ENCODE measurements at regions not wholly inside any gene's neighbourhood (a gene's known extent, or its start where the extent isn't known, plus 50 kb on each side); places are given as distances from the start of the nearest gene placed in this dataset.
"Not testable (repeated sequence)": the region's sequence is repeated elsewhere in the genome, so short reads cannot be mapped to it uniquely, and the experiment has no call there.

- dilution Hi-C loops (cut with MboI; ENCODE audit: extremely low pct_ligation_motif_present, low sequenced_read_pairs): no loop called here
- no peak overlapping the region for H3K9ac ChIP-seq (ENCODE audit: control insufficient read depth, extremely low read depth, insufficient read depth, low read length)
- H3K79me2 ChIP-seq (ENCODE audit: control insufficient read depth, insufficient read depth, low read length): no peaks in the 10 kb centered on the region
- H3K9me1 ChIP-seq (ENCODE audit: control insufficient read depth, extremely low read depth, insufficient read depth, low read length): no peaks in the 10 kb centered on the region
- H3K4me1 ChIP-seq (ENCODE audit: control insufficient read depth, extremely low read depth, insufficient read depth, low read length): no peaks in the 10 kb centered on the region
- H3K27ac ChIP-seq (ENCODE audit: control insufficient read depth, insufficient read depth, low read length): no peak overlapping the region
- no peaks in the 10 kb centered on the region for H4K20me1 ChIP-seq (ENCODE audit: control insufficient read depth, extremely low read depth, insufficient read depth, low read length)
- H3K36me3 ChIP-seq (ENCODE audit: control insufficient read depth in 2 of 2, extremely low read depth in 1 of 2, insufficient read depth in 2 of 2, low read length in 2 of 2): no peaks in the 10 kb centered on the region
- no peak overlapping the region for H3K4me2 ChIP-seq (ENCODE audit: control insufficient read depth, extremely low read depth, insufficient read depth, low read depth, low read length)
- H2AFZ ChIP-seq (ENCODE audit: control insufficient read depth, low read length): no peak overlapping the region
- TF ChIP-seq CTCF (optimal IDR thresholded peaks at IDR 0.05 in 1 of 3, IDR thresholded peaks at IDR 0.05 in 1 of 3, conservative IDR thresholded peaks at IDR 0.05 in 1 of 3; ENCODE audit: extremely low read depth in 1 of 3, insufficient read depth in 2 of 3, low read length in 3 of 3) (no peak), EZH2 (IDR thresholded peaks at IDR 0.05; ENCODE audit: low read length) (no peak)
- H3K27me3 ChIP-seq (ENCODE audit: control insufficient read depth, extremely low read depth, insufficient read depth, low read length): no peaks in the 10 kb centered on the region
- DNase-seq (ENCODE audit: low read depth, low spot score) (no peak), FAIRE-seq (no peak)
- H3K4me3 ChIP-seq (ENCODE audit: control insufficient read depth in 2 of 3, extremely low read depth in 1 of 3, insufficient read depth in 2 of 3, low read depth in 1 of 3, low read length in 3 of 3): no peak overlapping the region
- peaks cover 4% of the 10 kb centered on the region for H3K9me3 ChIP-seq (ENCODE audit: control insufficient read depth, low read depth, low read length)
These were observed 108.9 kb downstream of the NPAP1 start for GRCh38 chr15:24784506-24784905.

- no peaks in the 10 kb centered on the region for H3K9me1 ChIP-seq (ENCODE audit: control insufficient read depth, extremely low read depth, insufficient read depth, low read length)
- TF ChIP-seq CTCF (optimal IDR thresholded peaks at IDR 0.05 in 1 of 3, IDR thresholded peaks at IDR 0.05 in 1 of 3, conservative IDR thresholded peaks at IDR 0.05 in 1 of 3; ENCODE audit: extremely low read depth in 1 of 3, insufficient read depth in 2 of 3, low read length in 3 of 3) (no peak), EZH2 (IDR thresholded peaks at IDR 0.05; ENCODE audit: low read length) (no peak)
- dilution Hi-C loops (cut with MboI; ENCODE audit: extremely low pct_ligation_motif_present, low sequenced_read_pairs): no loop called here
- H3K4me1 ChIP-seq (ENCODE audit: control insufficient read depth, extremely low read depth, insufficient read depth, low read length): no peaks in the 10 kb centered on the region
- no peaks in the 10 kb centered on the region for H3K79me2 ChIP-seq (ENCODE audit: control insufficient read depth, insufficient read depth, low read length)
- no peak overlapping the region for H3K4me2 ChIP-seq (ENCODE audit: control insufficient read depth, extremely low read depth, insufficient read depth, low read depth, low read length)
- FAIRE-seq (no peak), DNase-seq (ENCODE audit: low read depth, low spot score) (no peak)
- no peaks in the 10 kb centered on the region for H3K27me3 ChIP-seq (ENCODE audit: control insufficient read depth, extremely low read depth, insufficient read depth, low read length)
- H4K20me1 ChIP-seq (ENCODE audit: control insufficient read depth, extremely low read depth, insufficient read depth, low read length): no peaks in the 10 kb centered on the region
- H3K36me3 ChIP-seq (ENCODE audit: control insufficient read depth in 2 of 2, extremely low read depth in 1 of 2, insufficient read depth in 2 of 2, low read length in 2 of 2): no peaks in the 10 kb centered on the region
- no peak overlapping the region for H3K27ac ChIP-seq (ENCODE audit: control insufficient read depth, insufficient read depth, low read length)
- H3K9ac ChIP-seq (ENCODE audit: control insufficient read depth, extremely low read depth, insufficient read depth, low read length): no peak overlapping the region
- peaks cover 4% of the 10 kb centered on the region for H3K9me3 ChIP-seq (ENCODE audit: control insufficient read depth, low read depth, low read length)
- H2AFZ ChIP-seq (ENCODE audit: control insufficient read depth, low read length): no peak overlapping the region
- no peak overlapping the region for H3K4me3 ChIP-seq (ENCODE audit: control insufficient read depth in 2 of 3, extremely low read depth in 1 of 3, insufficient read depth in 2 of 3, low read depth in 1 of 3, low read length in 3 of 3)
These were observed 110.8 kb downstream of the NPAP1 start for GRCh38 chr15:24786347-24786746.

- H3K9me3 ChIP-seq (ENCODE audit: control insufficient read depth, low read depth, low read length); dilution Hi-C loops (cut with MboI; ENCODE audit: extremely low pct_ligation_motif_present, low sequenced_read_pairs); FAIRE-seq: not testable (repeated sequence)
These were observed 127.0 kb downstream of the NPAP1 start for GRCh38 chr15:24802624-24803023.

More at GRCh38 chr15:24802624-24803023, 127.0 kb downstream of the NPAP1 start:
- DNase-seq (ENCODE audit: low read depth, low spot score); H3K9ac ChIP-seq (ENCODE audit: control insufficient read depth, extremely low read depth, insufficient read depth, low read length); H3K4me1 ChIP-seq (ENCODE audit: control insufficient read depth, extremely low read depth, insufficient read depth, low read length); H3K27me3 ChIP-seq (ENCODE audit: control insufficient read depth, extremely low read depth, insufficient read depth, low read length); H3K36me3 ChIP-seq (ENCODE audit: control insufficient read depth in 2 of 2, extremely low read depth in 1 of 2, insufficient read depth in 2 of 2, low read length in 2 of 2); H3K27ac ChIP-seq (ENCODE audit: control insufficient read depth, insufficient read depth, low read length); H3K79me2 ChIP-seq (ENCODE audit: control insufficient read depth, insufficient read depth, low read length); H3K4me3 ChIP-seq (ENCODE audit: control insufficient read depth in 2 of 3, extremely low read depth in 1 of 3, insufficient read depth in 2 of 3, low read depth in 1 of 3, low read length in 3 of 3); H4K20me1 ChIP-seq (ENCODE audit: control insufficient read depth, extremely low read depth, insufficient read depth, low read length); H3K9me1 ChIP-seq (ENCODE audit: control insufficient read depth, extremely low read depth, insufficient read depth, low read length); H3K4me2 ChIP-seq (ENCODE audit: control insufficient read depth, extremely low read depth, insufficient read depth, low read depth, low read length); H2AFZ ChIP-seq (ENCODE audit: control insufficient read depth, low read length): not testable (repeated sequence)
